Hippocampal formation (tissue), 2 donors: ENCODE measurements at regions not wholly inside any gene's neighbourhood (a gene's known extent, or its start where the extent isn't known, plus 50 kb on each side); places are given as distances from the start of the nearest gene placed in this dataset.

Experiments used
- DNase-seq, 2 donors: peaks; one replicate each; lab custom pipeline; 2025; lab: John Stamatoyannopoulos, UW

DNA sequence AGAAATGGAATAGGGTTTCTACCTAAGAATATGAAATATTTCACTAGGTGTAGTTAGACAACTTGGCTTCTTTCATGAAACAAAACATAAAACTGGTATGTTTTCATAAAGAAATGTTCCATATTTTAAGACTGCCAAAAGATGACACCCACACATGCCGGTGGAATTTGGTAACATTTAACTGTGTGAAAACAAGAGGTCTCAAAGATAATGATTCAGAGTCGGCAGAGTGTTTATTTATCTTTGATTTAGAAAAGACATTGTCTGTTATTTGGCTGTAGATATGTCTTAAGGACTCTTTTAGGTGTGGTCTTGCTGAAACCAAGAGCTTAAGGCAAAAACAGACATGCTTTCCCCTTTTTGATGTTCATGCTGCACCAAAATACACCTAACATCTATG lies 63.5 kb upstream of the FN1 start:
- no peak for DNase-seq

DNA sequence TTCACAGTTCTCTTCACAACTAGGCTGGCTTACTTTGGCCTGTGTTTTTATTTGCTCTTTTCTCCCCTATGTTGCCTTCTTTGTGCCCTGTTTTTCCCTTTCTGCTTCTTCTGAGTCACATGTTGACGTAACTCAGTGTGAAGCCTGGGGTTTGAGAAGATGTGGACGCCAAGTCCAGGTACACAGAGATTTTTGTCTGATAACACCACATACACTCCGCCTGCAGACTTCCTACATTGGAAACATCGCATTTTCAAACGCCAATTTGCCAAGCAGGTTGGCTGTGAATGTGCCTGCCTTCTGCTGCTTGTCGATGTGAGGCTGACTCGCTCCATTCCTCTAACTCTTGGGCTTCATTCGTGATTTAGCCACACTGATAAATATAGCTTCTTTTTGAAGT lies 62.6 kb upstream of the FN1 start:
- DNase-seq: peak in 1 of 2 donors; percentile 50

DNA sequence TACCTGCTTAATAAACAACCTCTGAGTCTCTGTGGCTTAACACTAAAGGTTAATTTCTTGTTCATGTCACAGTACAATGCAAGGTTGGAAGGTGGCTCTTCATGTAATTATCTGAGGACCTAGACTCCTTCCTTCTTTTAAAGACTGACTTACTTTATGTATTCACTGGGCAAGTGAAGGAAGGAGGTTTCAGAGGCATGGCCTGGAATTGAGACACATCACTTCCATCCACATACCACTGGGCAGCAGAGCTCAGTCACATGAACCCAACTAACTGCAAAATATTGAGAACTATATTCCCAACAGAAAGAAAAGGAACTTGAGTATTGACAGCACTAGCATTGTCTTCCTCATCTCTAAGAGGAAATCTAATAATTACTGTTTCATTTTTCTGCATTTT lies 57.5 kb upstream of the FN1 start:
- DNase-seq: no peak

- no peak for DNase-seq
Observed at GRCh38 chr2:215489288-215489848, 53.5 kb upstream of the FN1 start.

GRCh38 chr2:215487002-215487372 lies 51.1 kb upstream of the FN1 start:
- DNase-seq: no peak

GRCh38 chr2:215486291-215487001 lies 50.6 kb upstream of the FN1 start:
- DNase-seq: no peak
